Ovary (tissue), 3 donors: ENCODE measurements at regions not wholly inside any gene's neighbourhood (a gene's known extent, or its start where the extent isn't known, plus 50 kb on each side); places are given as distances from the start of the nearest gene placed in this dataset.
"Not testable (repeated sequence)": the region's sequence is repeated elsewhere in the genome, so short reads cannot be mapped to it uniquely, and the experiment has no call there.

Experiments
- EP300 ChIP-seq: sonication (generic); formaldehyde crosslinking; IDR thresholded peaks from one replicate; pipeline ENCODE4 v1.6.1; 2017; ENCODE audit warnings: antibody characterized with exemption
- TF ChIP-seq, protein P1 (sequence below), 3 donors: fragments of 450-650 bp in 2 of 3; fragments of 200-600 bp in 1 of 3; IDR thresholded peaks; one replicate each; pipeline versions ENCODE4 v1.5.1 to v1.8.0; 2016 to 2022; ENCODE audit warnings: antibody characterized with exemption in 3 of 3, mild to moderate bottlenecking in 1 of 3
- donor health status: DM: no; HTN: no; CAD: no.

DNA sequence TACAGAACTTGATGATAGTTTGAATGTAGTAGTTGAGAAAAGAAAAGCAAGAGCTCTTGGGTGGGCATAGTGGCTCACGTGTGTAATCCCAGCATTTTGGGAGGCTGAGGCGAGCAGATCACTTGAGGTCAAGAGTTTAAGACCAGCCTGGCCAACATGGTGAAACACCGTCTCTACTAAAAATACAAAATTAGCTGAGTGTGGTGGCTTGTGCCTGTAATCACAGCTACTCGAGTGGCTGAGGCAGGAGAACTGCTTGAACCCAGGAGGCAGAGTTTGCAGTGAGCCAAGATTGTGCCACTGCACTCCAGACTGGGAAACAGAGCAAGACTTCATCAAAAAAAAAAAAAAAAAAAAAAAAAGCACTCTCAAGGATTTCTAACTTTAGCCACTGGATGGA lies 900.2 kb upstream of the WWC1 start:
- TF ChIP-seq EP300, result not testable (repeated sequence)
- TF ChIP-seq, protein P1, sequence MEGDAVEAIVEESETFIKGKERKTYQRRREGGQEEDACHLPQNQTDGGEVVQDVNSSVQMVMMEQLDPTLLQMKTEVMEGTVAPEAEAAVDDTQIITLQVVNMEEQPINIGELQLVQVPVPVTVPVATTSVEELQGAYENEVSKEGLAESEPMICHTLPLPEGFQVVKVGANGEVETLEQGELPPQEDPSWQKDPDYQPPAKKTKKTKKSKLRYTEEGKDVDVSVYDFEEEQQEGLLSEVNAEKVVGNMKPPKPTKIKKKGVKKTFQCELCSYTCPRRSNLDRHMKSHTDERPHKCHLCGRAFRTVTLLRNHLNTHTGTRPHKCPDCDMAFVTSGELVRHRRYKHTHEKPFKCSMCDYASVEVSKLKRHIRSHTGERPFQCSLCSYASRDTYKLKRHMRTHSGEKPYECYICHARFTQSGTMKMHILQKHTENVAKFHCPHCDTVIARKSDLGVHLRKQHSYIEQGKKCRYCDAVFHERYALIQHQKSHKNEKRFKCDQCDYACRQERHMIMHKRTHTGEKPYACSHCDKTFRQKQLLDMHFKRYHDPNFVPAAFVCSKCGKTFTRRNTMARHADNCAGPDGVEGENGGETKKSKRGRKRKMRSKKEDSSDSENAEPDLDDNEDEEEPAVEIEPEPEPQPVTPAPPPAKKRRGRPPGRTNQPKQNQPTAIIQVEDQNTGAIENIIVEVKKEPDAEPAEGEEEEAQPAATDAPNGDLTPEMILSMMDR (IDR thresholded peaks at IDR 0.05), result not testable (repeated sequence)
